Testis (tissue), 2 donors: ENCODE measurements at regions not wholly inside any gene's neighbourhood (a gene's known extent, or its start where the extent isn't known, plus 50 kb on each side); places are given as distances from the start of the nearest gene placed in this dataset.

Experiments used
- DNase-seq: peaks from one replicate; pipeline ENCODE4 v3.0.0-alpha.2; 2019
- H3K27ac ChIP-seq, 2 donors: fragments of 200-600 bp; sonication (generic); one replicate each; pipeline ENCODE4 v1.5.1; 2019
- H3K27me3 ChIP-seq: fragments of 200-600 bp; sonication (generic); one replicate; pipeline ENCODE4 v1.5.1; 2019
- H3K36me3 ChIP-seq: fragments of 200-600 bp; sonication (generic); one replicate; pipeline ENCODE4 v1.5.1; 2017; ENCODE audit warnings: low read depth; ENCODE audit errors: missing control alignments
- H3K4me1 ChIP-seq: fragments of 200-600 bp; sonication (generic); one replicate; pipeline ENCODE4 v1.5.1; 2019
- H3K4me3 ChIP-seq, 2 donors: fragments of 200-600 bp; sonication (generic); one replicate each; pipeline ENCODE4 v1.5.1; 2017 to 2019
- H3K9me3 ChIP-seq: fragments of 200-600 bp; sonication (generic); one replicate; pipeline ENCODE4 v1.5.1; 2017
- CTCF ChIP-seq, 3 experiments: fragments of 450-650 bp in 2 of 3; fragments of 200-600 bp in 1 of 3; sonication (generic) in 1 of 3; IDR thresholded peaks; one replicate each; pipeline ENCODE4 v1.5.1; 2016 to 2019; ENCODE audit warnings: antibody characterized with exemption in 3 of 3, mild to moderate bottlenecking in 2 of 3, moderate library complexity in 1 of 3
- POLR2A ChIP-seq: fragments of 450-650 bp; IDR thresholded peaks from one replicate; pipeline ENCODE4 v1.6.1; 2017; ENCODE audit warnings: antibody characterized with exemption, mild to moderate bottlenecking, moderate library complexity
- WGBS, 2 donors: methylation state at CpG; one replicate each; pipeline ENCODE4 v1.1.5; 2018; 5-methylcytosine and 5-hydroxymethylcytosine counted together
- intact Hi-C: fragments of 100-400 bp; cut with DNase I; formaldehyde crosslinking; loops from one replicate; pipeline ENCODE4 v1.15.1; 2023; ENCODE audit warnings: low total_unique reads

- 82 to 88% methylated on average over 2 of the region's 2 CpGs for WGBS, 2 donors
- Histone ChIP-seq H3K4me3 (no peak overlapping the region), H3K9me3 (no peaks in the 10 kb centered on the region), H3K27me3 (no peaks in the 10 kb centered on the region), H3K4me1 (no peaks in the 10 kb centered on the region), H3K27ac (no peak overlapping the region), H3K36me3 (no peaks in the 10 kb centered on the region)
- DNase-seq = no peak
- no peak for TF ChIP-seq CTCF (IDR thresholded peaks at IDR 0.05)
- TF ChIP-seq POLR2A = no peak
- intact Hi-C loops = no loop called here
Measured at GRCh38 chr2:234322766-234323465, 174.0 kb downstream of the ARL4C start.

GRCh38 chr2:234320066-234320465, 176.8 kb downstream of the ARL4C start:
- Histone ChIP-seq H3K27me3 (no peaks in the 10 kb centered on the region), H3K4me3 (no peak overlapping the region), H3K27ac (no peak overlapping the region), H3K4me1 (no peaks in the 10 kb centered on the region), H3K9me3 (no peaks in the 10 kb centered on the region), H3K36me3 (no peaks in the 10 kb centered on the region)
- DNase-seq = no peak
- WGBS, 2 donors = 72 to 77% methylated on average over 3 of the region's 3 CpGs
- TF ChIP-seq CTCF (IDR thresholded peaks at IDR 0.05) (no peak), POLR2A (no peak)
- intact Hi-C loops = no loop called here

- Histone ChIP-seq H3K4me3 (no peak overlapping the region), H3K27ac (no peak overlapping the region), H3K36me3 (no peaks in the 10 kb centered on the region), H3K9me3 (no peaks in the 10 kb centered on the region), H3K27me3 (no peaks in the 10 kb centered on the region), H3K4me1 (no peaks in the 10 kb centered on the region)
- 75 to 76% methylated on average over 3 of the region's 3 CpGs for WGBS, 2 donors
- TF ChIP-seq CTCF (IDR thresholded peaks at IDR 0.05) (no peak), POLR2A (no peak)
- intact Hi-C loops = no loop called here
- DNase-seq = no peak
Measured at GRCh38 chr2:234318361-234318760, 178.5 kb downstream of the ARL4C start.

- Histone ChIP-seq H3K36me3 (no peaks in the 10 kb centered on the region), H3K4me1 (no peaks in the 10 kb centered on the region), H3K9me3 (no peaks in the 10 kb centered on the region), H3K27ac (no peak overlapping the region), H3K4me3 (no peak overlapping the region), H3K27me3 (no peaks in the 10 kb centered on the region)
- intact Hi-C loops = no loop called here
- no peak for DNase-seq
- 92 to 93% methylated on average over 4 of the region's 4 CpGs for WGBS, 2 donors
- no peak for TF ChIP-seq POLR2A
- TF ChIP-seq CTCF (IDR thresholded peaks at IDR 0.05) = no peak
Measured at GRCh38 chr2:234313558-234313957, 183.3 kb downstream of the ARL4C start.

GRCh38 chr2:234310166-234310565, 186.7 kb downstream of the ARL4C start:
- intact Hi-C loops = no loop called here
- H3K4me1 ChIP-seq = no peaks in the 10 kb centered on the region

More at GRCh38 chr2:234310166-234310565, 186.7 kb downstream of the ARL4C start:
- TF ChIP-seq POLR2A (no peak), CTCF (IDR thresholded peaks at IDR 0.05) (no peak)
- Histone ChIP-seq H3K27ac (no peak overlapping the region), H3K9me3 (no peaks in the 10 kb centered on the region), H3K27me3 (no peaks in the 10 kb centered on the region), H3K36me3 (no peaks in the 10 kb centered on the region), H3K4me3 (no peak overlapping the region)
- no peak for DNase-seq
- 92 to 97% methylated on average over 5 of the region's 5 CpGs for WGBS, 2 donors
